ENCODE measurements at regions not wholly inside any gene's neighbourhood (a gene's known extent, or its start where the extent isn't known, plus 50 kb on each side); places are given as distances from the start of the nearest gene placed in this dataset.
"Not testable (repeated sequence)": the region's sequence is repeated elsewhere in the genome, so short reads cannot be mapped to it uniquely, and the experiment has no call there.

- in situ Hi-C loops (cut with HindIII; ENCODE audit: low pct_unique_long_range_greater_than_20kb, low sequenced_read_pairs), result no loop called here
Observed at GRCh38 chr9:102551346-102551745, 443.8 kb upstream of the CYLC2 start.

GRCh38 chr9:102550886-102551285 lies 444.2 kb upstream of the CYLC2 start:
- DNase-seq (ENCODE audit: low read depth, low spot score), result no peak
- in situ Hi-C loops (cut with HindIII; ENCODE audit: low pct_unique_long_range_greater_than_20kb, low sequenced_read_pairs), result no loop called here

More at GRCh38 chr9:102551346-102551745, 443.8 kb upstream of the CYLC2 start:
- no peak for DNase-seq (ENCODE audit: low read depth, low spot score)

GRCh38 chr9:102550266-102550665 lies 444.9 kb upstream of the CYLC2 start:
- in situ Hi-C loops (cut with HindIII; ENCODE audit: low pct_unique_long_range_greater_than_20kb, low sequenced_read_pairs), result no loop called here
- DNase-seq (ENCODE audit: low read depth, low spot score), result no peak

- in situ Hi-C loops (cut with HindIII; ENCODE audit: low pct_unique_long_range_greater_than_20kb, low sequenced_read_pairs), result no loop called here
- no peak for DNase-seq (ENCODE audit: low read depth, low spot score)
Observed at GRCh38 chr9:102534031-102534430, 461.1 kb upstream of the CYLC2 start.

GRCh38 chr9:102521097-102521755 lies 473.9 kb upstream of the CYLC2 start:
- in situ Hi-C loops (cut with HindIII; ENCODE audit: low pct_unique_long_range_greater_than_20kb, low sequenced_read_pairs), result no loop called here

GRCh38 chr9:102519423-102519822 lies 475.7 kb upstream of the CYLC2 start:
- in situ Hi-C loops (cut with HindIII; ENCODE audit: low pct_unique_long_range_greater_than_20kb, low sequenced_read_pairs), result no loop called here
- DNase-seq (ENCODE audit: low read depth, low spot score), result no peak

More at GRCh38 chr9:102521097-102521755, 473.9 kb upstream of the CYLC2 start:
- peak; percentile 42 for DNase-seq (ENCODE audit: low read depth, low spot score)

- DNase-seq (ENCODE audit: low read depth, low spot score), result no peak
- in situ Hi-C loops (cut with HindIII; ENCODE audit: low pct_unique_long_range_greater_than_20kb, low sequenced_read_pairs), result no loop called here
Observed at GRCh38 chr9:102518324-102518723, 476.8 kb upstream of the CYLC2 start.

GRCh38 chr9:102514541-102514940 lies 480.6 kb upstream of the CYLC2 start:
- DNase-seq (ENCODE audit: low read depth, low spot score), result no peak
- in situ Hi-C loops (cut with HindIII; ENCODE audit: low pct_unique_long_range_greater_than_20kb, low sequenced_read_pairs), result no loop called here

- DNase-seq (ENCODE audit: low read depth, low spot score), result no peak
- in situ Hi-C loops (cut with HindIII; ENCODE audit: low pct_unique_long_range_greater_than_20kb, low sequenced_read_pairs), result no loop called here
Observed at GRCh38 chr9:102507044-102507687, 488.0 kb upstream of the CYLC2 start.

GRCh38 chr9:102506406-102506805 lies 488.7 kb upstream of the CYLC2 start:
- in situ Hi-C loops (cut with HindIII; ENCODE audit: low pct_unique_long_range_greater_than_20kb, low sequenced_read_pairs), result no loop called here
- DNase-seq (ENCODE audit: low read depth, low spot score), result no peak

- peak; percentile 64 for DNase-seq (ENCODE audit: low read depth, low spot score)
- in situ Hi-C loops (cut with HindIII; ENCODE audit: low pct_unique_long_range_greater_than_20kb, low sequenced_read_pairs), result no loop called here
Observed at GRCh38 chr9:102499468-102499867, 495.7 kb upstream of the CYLC2 start.

- in situ Hi-C loops (cut with HindIII; ENCODE audit: low pct_unique_long_range_greater_than_20kb, low sequenced_read_pairs), result no loop called here
Observed at GRCh38 chr9:102497709-102498108, 497.4 kb upstream of the CYLC2 start.

GRCh38 chr9:102486976-102487375 lies 508.2 kb upstream of the CYLC2 start:
- DNase-seq (ENCODE audit: low read depth, low spot score); in situ Hi-C loops (cut with HindIII; ENCODE audit: low pct_unique_long_range_greater_than_20kb, low sequenced_read_pairs): not testable (repeated sequence)

More at GRCh38 chr9:102497709-102498108, 497.4 kb upstream of the CYLC2 start:
- DNase-seq (ENCODE audit: low read depth, low spot score), result no peak

GRCh38 chr9:102483651-102484050 lies 511.5 kb upstream of the CYLC2 start:
- no peak for DNase-seq (ENCODE audit: low read depth, low spot score)
- in situ Hi-C loops (cut with HindIII; ENCODE audit: low pct_unique_long_range_greater_than_20kb, low sequenced_read_pairs), result no loop called here

- in situ Hi-C loops (cut with HindIII; ENCODE audit: low pct_unique_long_range_greater_than_20kb, low sequenced_read_pairs), result no loop called here
- no peak for DNase-seq (ENCODE audit: low read depth, low spot score)
Observed at GRCh38 chr9:102482776-102483175, 512.4 kb upstream of the CYLC2 start.

GRCh38 chr9:102479191-102479590 lies 515.9 kb upstream of the CYLC2 start:
- no peak for DNase-seq (ENCODE audit: low read depth, low spot score)
- in situ Hi-C loops (cut with HindIII; ENCODE audit: low pct_unique_long_range_greater_than_20kb, low sequenced_read_pairs), result no loop called here

GRCh38 chr9:102474357-102474756 lies 520.8 kb upstream of the CYLC2 start:
- in situ Hi-C loops (cut with HindIII; ENCODE audit: low pct_unique_long_range_greater_than_20kb, low sequenced_read_pairs), result no loop called here
- DNase-seq (ENCODE audit: low read depth, low spot score), result no peak

GRCh38 chr9:102469430-102469829 lies 525.7 kb upstream of the CYLC2 start:
- in situ Hi-C loops (cut with HindIII; ENCODE audit: low pct_unique_long_range_greater_than_20kb, low sequenced_read_pairs); DNase-seq (ENCODE audit: low read depth, low spot score): not testable (repeated sequence)

GRCh38 chr9:102461156-102461819 lies 533.8 kb upstream of the CYLC2 start:
- peak; percentile 9 for DNase-seq (ENCODE audit: low read depth, low spot score)
- in situ Hi-C loops (cut with HindIII; ENCODE audit: low pct_unique_long_range_greater_than_20kb, low sequenced_read_pairs), result no loop called here

Measured in SK-MEL-5 (cell line).